SK-N-SH treated with all-trans-retinoic acid at 6 μM for 48 hours (cell line): ENCODE measurements at regions not wholly inside any gene's neighbourhood (a gene's known extent, or its start where the extent isn't known, plus 50 kb on each side); places are given as distances from the start of the nearest gene placed in this dataset.

Experiments
- ATAC-seq: fragments of 200-7000 bp; cut with Tn5 transposase; 3 replicates; pipeline ENCODE4 v1.9.1; 2020; ENCODE audit warnings: mild to moderate bottlenecking, moderate library complexity
- ARNTL ChIP-seq: fragments of 450-650 bp; formaldehyde crosslinking; IDR thresholded peaks from 2 replicates; pipeline ENCODE4 v1.5.0; 2020; ENCODE audit warnings: low read depth, mild to moderate bottlenecking, moderate library complexity, borderline replicate concordance
- CSDC2 ChIP-seq: fragments of 250-450 bp; sonication (Bioruptor Pico); IDR thresholded peaks from 2 replicates; pipeline ENCODE4 v1.5.0; 2020; ENCODE audit warnings: mild to moderate bottlenecking, moderate library complexity
- CSRNP3 ChIP-seq: fragments of 250-450 bp; sonication (Bioruptor Pico); IDR thresholded peaks from 2 replicates; pipeline ENCODE4 v1.5.1; 2021; ENCODE audit warnings: mild to moderate bottlenecking, moderate library complexity
- ESRRG ChIP-seq: fragments of 250-450 bp; sonication (Bioruptor Pico); IDR thresholded peaks from 2 replicates; pipeline ENCODE4 v1.6.1; 2021; ENCODE audit warnings: mild to moderate bottlenecking
- GLIS3 ChIP-seq: fragments of 250-450 bp; sonication (Bioruptor Pico); IDR thresholded peaks from 2 replicates; pipeline ENCODE4 v1.5.0; 2020; ENCODE audit warnings: mild to moderate bottlenecking, moderate library complexity
- ISL1 ChIP-seq: fragments of 250-450 bp; sonication (Bioruptor Pico); IDR thresholded peaks from 2 replicates; pipeline ENCODE4 v2.1.2; 2022; ENCODE audit warnings: mild to moderate bottlenecking, moderate library complexity
- OSR1 ChIP-seq: fragments of 250-450 bp; sonication (Bioruptor Pico); IDR thresholded peaks from 2 replicates; pipeline ENCODE4 v1.8.0; 2022; ENCODE audit warnings: moderate library complexity, mild to moderate bottlenecking, inconsistent platforms
- PATZ1 ChIP-seq: fragments of 250-450 bp; sonication (Bioruptor Pico); IDR thresholded peaks from 2 replicates; pipeline ENCODE4 v1.8.0; 2020; ENCODE audit warnings: mild to moderate bottlenecking, moderate library complexity, borderline replicate concordance
- POU6F1 ChIP-seq: fragments of 250-450 bp; sonication (Bioruptor Pico); IDR thresholded peaks from 2 replicates; pipeline ENCODE4 v1.8.0; 2021; ENCODE audit warnings: low read depth, mild to moderate bottlenecking, moderate library complexity, borderline replicate concordance
- RARB ChIP-seq: fragments of 250-450 bp; sonication (Bioruptor Pico); IDR thresholded peaks from 2 replicates; pipeline ENCODE4 v1.8.0; 2021; ENCODE audit warnings: mild to moderate bottlenecking, moderate library complexity
- TCF4 ChIP-seq: fragments of 250-450 bp; sonication (Bioruptor Pico); IDR thresholded peaks from 2 replicates; pipeline ENCODE4 v1.8.0; 2021; ENCODE audit warnings: mild to moderate bottlenecking, moderate library complexity, borderline replicate concordance
- TOX ChIP-seq: fragments of 250-450 bp; sonication (Bioruptor Pico); IDR thresholded peaks from 2 replicates; pipeline ENCODE4 v1.8.0; 2021; ENCODE audit warnings: mild to moderate bottlenecking, moderate library complexity, borderline replicate concordance
- TSHZ2 ChIP-seq: fragments of 250-450 bp; sonication (Bioruptor Pico); IDR thresholded peaks from 2 replicates; pipeline ENCODE4 v1.5.0; 2020; ENCODE audit warnings: mild to moderate bottlenecking, moderate library complexity
- ZFP3 ChIP-seq: fragments of 250-450 bp; sonication (Bioruptor Pico); IDR thresholded peaks from 2 replicates; pipeline ENCODE4 v1.5.0; 2020; ENCODE audit warnings: mild to moderate bottlenecking, moderate library complexity
- ZFP30 ChIP-seq: fragments of 450-650 bp; formaldehyde crosslinking; IDR thresholded peaks from 2 replicates; pipeline ENCODE4 v1.5.0; 2022; ENCODE audit warnings: mild to moderate bottlenecking, moderate library complexity
- ZNF565 ChIP-seq: fragments of 450-650 bp; formaldehyde crosslinking; conservative IDR thresholded peaks from 2 replicates; pipeline ENCODE4 v1.5.0; 2020; ENCODE audit warnings: low read depth, mild to moderate bottlenecking, moderate library complexity
- ZNF70 ChIP-seq: fragments of 450-650 bp; formaldehyde crosslinking; IDR thresholded peaks from 2 replicates; pipeline ENCODE4 v1.5.0; 2020; ENCODE audit warnings: mild to moderate bottlenecking, moderate library complexity
- ZNF8 ChIP-seq: fragments of 450-650 bp; formaldehyde crosslinking; IDR thresholded peaks from 2 replicates; pipeline ENCODE4 v1.5.0; 2020; ENCODE audit warnings: mild to moderate bottlenecking, moderate library complexity
- TF ChIP-seq, protein P1 (sequence below): fragments of 250-450 bp; sonication (Bioruptor Pico); IDR thresholded peaks from 2 replicates; pipeline ENCODE4 v1.5.1; 2020; ENCODE audit warnings: low read depth, mild to moderate bottlenecking, moderate library complexity

DNA sequence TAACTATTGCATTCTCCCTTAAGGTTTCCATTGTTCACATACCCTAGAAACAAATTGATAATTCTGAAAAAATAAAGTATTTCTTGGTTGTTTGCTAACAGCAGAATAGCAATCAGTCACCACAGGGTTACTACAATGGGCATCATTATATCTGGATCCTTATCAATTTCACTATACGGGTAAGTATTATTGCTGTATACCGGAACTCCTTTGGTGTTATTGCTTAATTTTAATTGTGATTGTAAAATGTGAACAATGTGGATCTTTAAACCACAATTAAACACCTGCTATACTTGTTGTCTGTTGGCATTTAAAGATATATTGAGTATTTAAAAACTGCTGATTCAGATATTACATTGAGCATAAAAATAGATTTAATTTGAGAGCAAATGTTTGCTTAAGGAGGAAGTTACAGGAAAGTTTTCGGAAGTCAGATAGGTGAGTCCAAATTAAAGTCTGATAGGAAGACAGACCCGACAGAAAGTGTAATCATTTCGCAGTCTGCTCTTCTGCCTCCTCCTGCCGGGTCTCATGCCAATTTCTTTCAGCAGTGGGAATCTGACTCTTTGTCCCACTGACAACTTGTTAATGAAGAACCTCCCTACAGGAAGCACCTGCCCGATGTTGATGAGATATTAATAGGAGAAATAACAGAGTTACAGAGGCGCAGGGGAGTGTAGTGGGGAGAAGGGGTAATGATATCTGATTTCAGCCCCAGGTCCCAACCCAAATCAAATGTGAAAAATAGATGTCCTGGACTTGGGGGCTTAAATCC, 169.7 kb upstream of the TBC1D5 start:
- no peak for ATAC-seq

DNA sequence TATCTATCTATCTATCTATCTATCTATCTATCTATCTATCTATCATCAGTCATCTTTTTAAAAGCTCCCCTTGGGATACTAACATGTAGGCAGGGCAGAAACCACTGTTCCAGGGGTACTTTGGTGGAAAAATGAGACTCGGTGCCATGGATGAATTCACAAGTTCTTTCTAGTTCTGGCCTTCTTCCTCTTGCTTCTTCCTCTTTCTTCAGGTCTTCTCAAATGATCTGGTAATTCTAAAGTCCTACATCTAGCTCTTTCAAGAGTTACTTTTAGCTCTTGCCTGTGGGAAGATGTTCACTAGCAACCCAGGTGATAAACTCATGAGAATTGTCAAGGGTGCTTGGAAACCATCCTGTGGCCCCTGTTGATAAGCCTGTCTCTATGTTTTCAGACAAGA, 168.5 kb upstream of the TBC1D5 start:
- TF ChIP-seq ZNF8 (CRISPR knock-in tag) (no peak), PATZ1 (no peak), CSRNP3 (no peak), ZFP30 (CRISPR knock-in tag) (no peak)
- no peak for ATAC-seq

More for the DNA sequence above, 169.7 kb upstream of the TBC1D5 start:
- TF ChIP-seq TCF4 (CRISPR knock-in tag) (no peak), OSR1 (no peak), CSDC2 (no peak)

DNA sequence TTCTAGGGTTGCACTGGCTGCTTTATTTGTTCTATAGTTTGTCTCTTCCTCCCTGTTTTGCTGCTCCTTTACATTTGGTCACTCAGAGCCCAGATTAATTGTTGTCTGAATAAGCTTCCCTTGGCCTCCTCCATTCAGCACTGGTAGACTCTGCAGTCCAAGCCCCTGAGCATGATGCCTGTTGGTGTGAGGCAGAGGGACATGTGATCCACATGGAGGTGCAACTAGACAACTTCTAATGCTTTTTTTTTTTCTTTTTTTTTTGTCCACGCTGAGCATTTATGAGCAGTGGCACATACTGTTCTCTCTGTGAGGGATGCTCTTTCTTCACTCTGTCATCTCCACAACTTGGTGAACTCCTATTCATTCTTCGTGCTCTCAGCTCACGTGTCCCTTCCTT, 167.3 kb upstream of the TBC1D5 start:
- ATAC-seq = no peak
- TF ChIP-seq ZFP3 = no peak
- TF ChIP-seq, all 23 proteins: peak for 0

DNA sequence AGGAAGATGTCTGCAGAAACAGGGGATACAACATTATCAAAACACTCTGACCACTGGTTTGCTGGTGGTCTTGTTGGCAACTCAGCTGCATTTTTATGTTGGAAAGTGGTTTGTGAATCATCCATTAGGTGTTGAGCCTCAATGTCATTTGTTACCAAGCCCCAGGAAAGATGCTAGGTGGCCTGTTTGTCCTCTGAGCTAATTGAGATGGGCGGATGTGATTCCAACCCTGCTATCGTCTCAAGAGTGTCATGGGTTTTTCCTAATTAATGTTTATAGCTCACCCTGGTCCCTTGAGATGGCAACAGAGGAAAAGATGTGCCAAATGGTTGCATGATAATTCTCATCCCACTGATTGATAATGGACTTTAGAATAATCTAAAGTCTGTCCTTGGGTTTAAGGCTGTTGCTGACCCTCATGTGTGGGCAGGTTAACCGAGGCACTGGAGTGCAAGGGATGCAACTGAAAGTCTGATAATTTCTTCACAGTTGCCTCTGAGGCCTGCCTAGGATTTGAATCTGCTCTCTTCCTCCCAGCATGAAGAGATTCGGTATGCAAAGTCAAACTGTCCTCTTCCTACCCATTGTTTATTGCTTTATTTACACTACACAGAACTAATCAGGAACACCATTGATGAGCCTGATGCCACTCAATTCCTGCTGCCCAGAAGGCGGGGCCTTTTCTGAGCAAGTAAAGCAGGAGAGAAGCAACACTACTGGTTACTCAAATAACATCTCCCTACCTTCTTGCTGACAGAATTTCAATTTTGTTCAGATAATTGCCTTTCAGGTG, 166.2 kb upstream of the TBC1D5 start:
- TF ChIP-seq ZNF70 (CRISPR knock-in tag) (no peak), CSRNP3 (no peak), ESRRG (CRISPR knock-in tag) (no peak), ARNTL (no peak), ZFP3 (no peak), CSDC2 (no peak), ISL1 (CRISPR knock-in tag) (no peak), RARB (CRISPR knock-in tag) (no peak), OSR1 (no peak), GLIS3 (CRISPR knock-in tag) (no peak), ZFP30 (CRISPR knock-in tag) (no peak), TOX (CRISPR knock-in tag) (no peak), ZNF8 (CRISPR knock-in tag) (no peak), PATZ1 (no peak)
- TF ChIP-seq, protein P1, sequence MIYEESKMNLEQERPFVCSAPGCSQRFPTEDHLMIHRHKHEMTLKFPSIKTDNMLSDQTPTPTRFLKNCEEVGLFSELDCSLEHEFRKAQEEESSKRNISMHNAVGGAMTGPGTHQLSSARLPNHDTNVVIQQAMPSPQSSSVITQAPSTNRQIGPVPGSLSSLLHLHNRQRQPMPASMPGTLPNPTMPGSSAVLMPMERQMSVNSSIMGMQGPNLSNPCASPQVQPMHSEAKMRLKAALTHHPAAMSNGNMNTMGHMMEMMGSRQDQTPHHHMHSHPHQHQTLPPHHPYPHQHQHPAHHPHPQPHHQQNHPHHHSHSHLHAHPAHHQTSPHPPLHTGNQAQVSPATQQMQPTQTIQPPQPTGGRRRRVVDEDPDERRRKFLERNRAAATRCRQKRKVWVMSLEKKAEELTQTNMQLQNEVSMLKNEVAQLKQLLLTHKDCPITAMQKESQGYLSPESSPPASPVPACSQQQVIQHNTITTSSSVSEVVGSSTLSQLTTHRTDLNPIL = no peak
- TF ChIP-seq, all 23 proteins: peak for 0

GRCh38 chr3:17905996-17906395, 163.6 kb upstream of the TBC1D5 start:
- no peak for ATAC-seq
- TF ChIP-seq OSR1 (no peak), POU6F1 (CRISPR knock-in tag) (no peak), ZFP30 (CRISPR knock-in tag) (no peak), ISL1 (CRISPR knock-in tag) (no peak), TSHZ2 (CRISPR knock-in tag) (no peak), ZNF565 (CRISPR knock-in tag) (no peak)
- TF ChIP-seq, protein P1 = no peak

More for the DNA sequence above, 166.2 kb upstream of the TBC1D5 start:
- no peak for ATAC-seq
